GM19397 (cell line): ENCODE measurements at regions not wholly inside any gene's neighbourhood (a gene's known extent, or its start where the extent isn't known, plus 50 kb on each side); places are given as distances from the start of the nearest gene placed in this dataset.
"Not testable (repeated sequence)": the region's sequence is repeated elsewhere in the genome, so short reads cannot be mapped to it uniquely, and the experiment has no call there.

ENCODE experiments used
- ATAC-seq: cut with Tn5 transposase; IDR thresholded peaks from one replicate; pipeline ENCODE4 v1.9.1; 2021; ENCODE audit warnings: mild to moderate bottlenecking, moderate library complexity; ENCODE audit not compliant: unreplicated experiment

- no peak for ATAC-seq
Observed at GRCh38 chr20:11459090-11459890, 458.4 kb upstream of the BTBD3 start.

DNA sequence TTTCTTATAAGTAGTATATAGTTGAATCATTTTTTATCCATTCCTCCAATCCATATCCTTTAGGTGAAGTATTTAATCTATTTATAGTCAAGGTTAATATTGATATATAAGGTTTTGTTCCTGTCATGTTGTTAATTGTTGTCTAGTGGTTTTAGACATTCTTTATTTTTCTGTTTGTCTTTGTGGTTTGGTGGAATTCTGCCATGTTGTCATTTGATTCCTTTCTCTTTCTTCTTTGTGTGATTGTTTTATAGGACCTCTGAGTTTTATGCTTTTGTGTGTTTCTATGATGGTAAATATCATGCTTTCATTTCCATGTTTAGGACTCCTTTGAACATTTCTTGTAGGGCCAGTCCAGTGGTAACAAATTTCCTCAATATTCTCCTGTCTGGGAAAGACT lies 450.3 kb upstream of the BTBD3 start:
- no peak for ATAC-seq

DNA sequence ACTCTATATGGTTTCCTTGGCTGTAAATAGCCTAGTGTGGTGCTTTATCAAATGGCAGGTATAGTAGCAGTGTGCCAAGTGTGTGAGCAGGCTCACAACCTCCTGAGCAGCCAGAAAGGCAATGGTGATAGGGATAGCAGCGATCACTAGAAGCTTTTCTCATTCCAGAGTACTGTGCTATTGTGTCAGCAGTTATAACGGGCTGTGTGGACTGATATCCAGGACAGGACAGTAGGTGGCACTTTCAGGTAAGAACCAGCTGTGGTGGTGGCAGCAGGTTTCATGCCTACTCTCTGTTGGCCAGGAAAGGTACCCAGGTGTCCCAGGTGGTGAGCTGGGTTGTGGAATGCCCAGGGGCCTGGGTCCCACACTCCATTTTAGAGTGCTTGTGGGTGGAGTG lies 448.8 kb upstream of the BTBD3 start:
- ATAC-seq = no peak

- ATAC-seq = no peak
Observed at GRCh38 chr20:11469795-11470435, 447.8 kb upstream of the BTBD3 start.

- no peak for ATAC-seq
Observed at GRCh38 chr20:11473983-11474382, 443.7 kb upstream of the BTBD3 start.

DNA sequence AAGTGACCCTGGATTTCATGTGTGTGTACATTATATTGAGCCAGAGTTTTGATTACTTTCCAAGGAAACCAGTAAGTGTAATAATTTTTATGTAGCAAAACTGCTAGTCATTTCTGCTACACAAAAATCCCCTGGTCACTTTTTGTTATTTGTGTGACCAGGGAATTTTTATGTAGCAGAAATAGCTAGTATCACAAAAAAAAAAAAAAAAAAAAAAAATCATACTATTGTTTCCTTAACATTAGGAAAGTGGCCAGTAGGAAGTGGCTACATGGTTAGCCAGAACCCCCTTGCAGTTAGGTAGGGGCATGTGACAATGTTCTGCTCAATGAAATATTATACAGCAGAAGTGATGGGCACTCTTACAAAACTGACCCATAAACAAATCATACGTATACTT lies 434.0 kb upstream of the BTBD3 start:
- no peak for ATAC-seq

DNA sequence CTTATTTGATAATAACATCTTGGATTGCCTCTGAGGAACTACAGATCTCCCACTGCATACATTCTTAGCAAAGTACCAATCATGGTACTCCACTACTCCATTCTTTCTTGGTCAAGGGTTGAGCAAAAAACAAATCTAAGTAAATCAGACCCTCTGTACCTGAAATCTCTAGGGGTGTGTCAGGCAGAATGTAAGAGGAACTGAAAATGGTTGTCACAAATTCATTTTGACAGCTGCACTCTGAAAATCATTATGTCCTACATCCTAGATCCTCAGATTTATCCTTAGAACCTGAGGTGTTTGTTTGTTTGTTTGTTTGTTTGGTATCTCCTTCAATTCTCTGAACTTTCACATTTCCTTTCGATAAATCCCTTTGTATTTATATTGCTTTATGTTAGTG lies 433.2 kb upstream of the BTBD3 start:
- no peak for ATAC-seq

GRCh38 chr20:11492386-11492785 lies 425.3 kb upstream of the BTBD3 start:
- no peak for ATAC-seq

DNA sequence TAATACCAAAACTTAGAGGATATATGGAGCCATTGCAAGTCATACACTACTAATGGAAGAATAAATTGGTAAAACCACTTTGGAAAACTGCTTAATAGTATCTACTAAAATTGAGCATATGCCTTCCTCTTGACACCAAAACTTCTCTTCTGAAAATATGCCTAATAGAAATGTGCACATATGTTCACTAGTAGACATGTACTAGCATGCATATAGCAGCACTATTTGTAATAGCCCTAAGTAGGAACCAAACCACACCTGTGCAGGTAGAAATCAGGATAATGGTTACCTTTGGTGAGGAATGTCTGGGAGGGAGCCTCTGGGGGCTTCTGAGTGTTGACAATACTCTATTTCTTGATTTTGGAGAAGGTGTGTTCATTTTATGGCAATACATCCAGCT lies 424.8 kb upstream of the BTBD3 start:
- no peak for ATAC-seq

DNA sequence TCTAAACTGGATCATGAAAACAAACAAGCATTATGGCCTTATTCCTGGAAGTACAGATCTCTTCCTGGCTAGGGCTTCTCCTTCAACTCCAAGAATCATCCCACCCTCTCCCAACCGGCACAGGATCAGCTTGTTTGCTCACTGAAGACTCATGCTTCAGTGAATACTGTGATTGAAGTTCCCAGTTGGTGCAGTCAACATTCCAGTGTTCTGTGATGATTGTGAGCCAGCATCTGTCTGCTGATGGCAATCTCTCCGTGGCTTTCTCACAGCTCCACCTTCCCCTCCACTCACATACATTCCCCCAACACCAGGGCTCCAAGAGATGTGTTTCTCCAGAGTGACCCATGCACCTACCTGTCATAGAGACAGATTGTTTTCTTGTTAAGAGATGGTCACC lies 421.3 kb upstream of the BTBD3 start:
- no peak for ATAC-seq

GRCh38 chr20:11497545-11497944 lies 420.1 kb upstream of the BTBD3 start:
- ATAC-seq = no peak

- ATAC-seq = no peak
Observed at GRCh38 chr20:11499101-11499634, 418.5 kb upstream of the BTBD3 start.

DNA sequence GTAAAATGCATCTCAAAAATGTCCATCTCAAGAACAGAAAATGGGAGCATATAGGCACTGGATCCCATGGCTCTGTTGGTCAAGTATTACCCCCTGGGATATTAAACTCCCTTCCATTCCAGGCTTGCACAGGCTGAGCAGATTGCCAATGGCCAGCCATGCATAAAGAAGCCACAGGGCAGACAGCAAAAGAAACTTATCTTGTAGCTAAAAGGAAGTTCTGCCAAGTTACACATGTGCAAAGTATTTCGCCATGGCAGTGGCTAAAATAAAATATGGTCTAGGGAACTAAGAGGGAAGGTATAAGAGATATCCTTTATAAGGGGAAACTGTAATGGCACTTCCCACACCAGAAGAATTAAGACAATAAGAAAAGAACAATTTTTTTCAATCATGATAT lies 415.6 kb upstream of the BTBD3 start:
- ATAC-seq = no peak

DNA sequence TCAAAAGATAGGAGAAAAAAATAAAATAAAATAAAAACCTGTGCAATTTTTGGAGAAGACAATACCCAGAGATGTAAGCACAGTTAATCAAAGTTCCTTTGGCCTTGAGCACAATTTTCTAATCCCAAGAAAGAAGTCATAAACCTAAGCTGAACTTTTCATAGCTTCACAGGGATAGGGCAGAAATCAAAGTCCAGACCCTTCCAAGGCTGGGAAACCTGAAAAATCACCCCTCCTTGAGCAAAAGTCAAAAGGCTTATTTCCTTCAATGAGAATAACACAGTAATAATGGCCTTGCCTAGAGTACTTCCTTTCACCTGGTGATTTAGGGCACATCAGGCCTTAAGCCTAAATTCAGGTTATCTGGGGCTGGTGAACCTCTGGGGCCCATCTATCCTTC lies 415.0 kb upstream of the BTBD3 start:
- no peak for ATAC-seq

DNA sequence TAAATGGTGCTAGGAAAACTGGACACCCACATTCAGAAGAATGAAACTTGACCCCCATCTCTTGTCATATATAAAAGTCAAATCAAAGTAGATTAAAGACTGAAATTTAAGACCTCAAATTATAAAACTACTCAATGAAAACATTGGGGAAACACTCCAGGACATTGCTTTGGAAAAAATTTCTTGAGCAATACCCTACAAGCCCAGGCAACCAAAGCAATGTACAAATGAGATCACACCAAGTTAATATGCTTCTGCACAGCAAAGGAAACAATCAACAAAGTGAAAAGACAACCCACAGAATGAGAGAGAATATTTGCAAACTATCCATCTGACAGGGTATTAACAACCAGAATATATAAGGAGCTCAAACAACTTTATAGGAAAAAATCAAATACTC lies 407.9 kb upstream of the BTBD3 start:
- ATAC-seq = no peak

GRCh38 chr20:11511821-11512220 lies 405.9 kb upstream of the BTBD3 start:
- ATAC-seq = no peak

GRCh38 chr20:11513241-11513745 lies 404.4 kb upstream of the BTBD3 start:
- ATAC-seq = not testable (repeated sequence)

- ATAC-seq = no peak
Observed at GRCh38 chr20:11516448-11516847, 401.2 kb upstream of the BTBD3 start.

DNA sequence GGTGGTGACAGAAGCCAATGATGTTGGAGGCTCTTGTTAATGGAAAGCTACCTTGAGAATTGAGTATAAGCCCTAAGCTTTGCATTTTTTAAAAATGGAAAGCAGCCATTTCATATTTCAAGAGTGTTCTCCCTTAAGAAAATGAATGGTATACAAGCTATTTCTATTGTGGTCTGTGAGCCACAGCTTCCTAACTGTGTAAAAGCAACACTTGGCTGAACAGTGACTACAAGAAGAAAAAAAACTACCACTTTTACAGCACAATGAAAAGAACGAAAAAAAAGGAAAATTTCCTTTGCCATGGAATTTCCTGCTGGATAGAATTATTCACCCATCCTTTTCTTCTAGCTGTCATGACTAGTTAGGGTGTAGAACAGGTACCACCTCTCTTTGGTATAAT lies 397.1 kb upstream of the BTBD3 start:
- no peak for ATAC-seq

GRCh38 chr20:11521476-11522365 lies 396.0 kb upstream of the BTBD3 start:
- no peak for ATAC-seq

GRCh38 chr20:11522366-11522741 lies 395.3 kb upstream of the BTBD3 start:
- ATAC-seq = no peak
